HG02884 (cell line): ENCODE measurements at regions not wholly inside any gene's neighbourhood (a gene's known extent, or its start where the extent isn't known, plus 50 kb on each side); places are given as distances from the start of the nearest gene placed in this dataset.

ENCODE experiments used
- ATAC-seq: cut with Tn5 transposase; IDR thresholded peaks from one replicate; pipeline ENCODE4 v1.9.1; 2021; ENCODE audit warnings: mild to moderate bottlenecking, moderate library complexity; ENCODE audit not compliant: unreplicated experiment

GRCh38 chr7:125409921-125410320 is 480.3 kb upstream of the POT1 start:
- no peak for ATAC-seq

- no peak for ATAC-seq
These were observed 476.5 kb upstream of the POT1 start for GRCh38 chr7:125406111-125406510.

- no peak for ATAC-seq
These were observed 469.8 kb upstream of the POT1 start for GRCh38 chr7:125399408-125399807.

GRCh38 chr7:125396466-125397151 is 467.0 kb upstream of the POT1 start:
- no peak for ATAC-seq

GRCh38 chr7:125391921-125392320 is 462.3 kb upstream of the POT1 start:
- ATAC-seq = no peak

GRCh38 chr7:125390981-125391380 is 461.4 kb upstream of the POT1 start:
- ATAC-seq = no peak

GRCh38 chr7:125386211-125386610 is 456.6 kb upstream of the POT1 start:
- no peak for ATAC-seq

- no peak for ATAC-seq
These were observed 453.7 kb upstream of the POT1 start for GRCh38 chr7:125383324-125383723.

GRCh38 chr7:125382401-125382800 is 452.8 kb upstream of the POT1 start:
- ATAC-seq = no peak

- no peak for ATAC-seq
These were observed 446.3 kb upstream of the POT1 start for GRCh38 chr7:125375942-125376341.

- no peak for ATAC-seq
These were observed 440.9 kb upstream of the POT1 start for GRCh38 chr7:125370502-125370901.

GRCh38 chr7:125363873-125364272 is 434.2 kb upstream of the POT1 start:
- no peak for ATAC-seq

- ATAC-seq = no peak
These were observed 429.0 kb upstream of the POT1 start for GRCh38 chr7:125358551-125359167.

GRCh38 chr7:125357676-125358455 is 428.2 kb upstream of the POT1 start:
- ATAC-seq = no peak

- ATAC-seq = peak; percentile 81
These were observed 426.3 kb upstream of the POT1 start for GRCh38 chr7:125355899-125356298.

GRCh38 chr7:125347269-125347668 is 417.6 kb upstream of the POT1 start:
- no peak for ATAC-seq

GRCh38 chr7:125338110-125338509 is 408.5 kb upstream of the POT1 start:
- ATAC-seq = no peak

GRCh38 chr7:125336326-125336725 is 406.7 kb upstream of the POT1 start:
- ATAC-seq = no peak

GRCh38 chr7:125326666-125327255 is 397.1 kb upstream of the POT1 start:
- no peak for ATAC-seq

- no peak for ATAC-seq
These were observed 386.8 kb upstream of the POT1 start for GRCh38 chr7:125316466-125316865.

GRCh38 chr7:125299003-125299765 is 369.6 kb upstream of the POT1 start:
- no peak for ATAC-seq
